A549 (cell line): ENCODE measurements at regions not wholly inside any gene's neighbourhood (a gene's known extent, or its start where the extent isn't known, plus 50 kb on each side); places are given as distances from the start of the nearest gene placed in this dataset.

Experiments used
- ATAC-seq, 2 experiments: fragments of 200-7000 bp in 1 of 2; fragments of >200 bp in 1 of 2; cut with Nextera tagmentation in 1 of 2; cut with Tn5 transposase in 1 of 2; 3 replicates each; pipeline versions ENCODE4 v1.8.0 to v1.9.1; 2018 to 2020; ENCODE audit warnings: mild to moderate bottlenecking in 1 of 2, moderate library complexity in 1 of 2
- CTCF ChIA-PET: fragments of 300-600 bp; sonication (Branson Sonifier 250); formaldehyde crosslinking; extraction: SDS; loops from one replicate; lab custom pipeline; 2021; ENCODE audit warnings: antibody characterized with exemption, inconsistent platforms; lab: Yijun Ruan, JAX
- POLR2A ChIA-PET: fragments of 350-600 bp; formaldehyde crosslinking; extraction: SDS; loops from one replicate; lab custom pipeline; 2021; ENCODE audit warnings: antibody characterized with exemption, inconsistent platforms; lab: Yijun Ruan, JAX
- DNase-seq, 2 experiments: peaks; one replicate each; pipeline versions ENCODE4 v3.0.0 to v3.0.0-alpha.2; 2011 to 2016; ENCODE audit warnings: low read depth in 1 of 2, low spot score in 1 of 2
- FAIRE-seq: peaks from 2 replicates; lab custom pipeline; 2011; peaks lifted over from hg19 to GRCh38; lab: Jason Lieb, UNC
- H3K27ac ChIP-seq, 2 experiments: fragments of >200 bp; sonication (Bioruptor Twin); formaldehyde crosslinking; 3 replicates each; pipeline ENCODE4 v1.5.1; 2016 to 2017
- H3K4me1 ChIP-seq: fragments of >200 bp; sonication (Bioruptor Twin); formaldehyde crosslinking; 3 replicates; pipeline ENCODE4 v1.6.1; 2016
- H3K4me2 ChIP-seq: fragments of >200 bp; sonication (Bioruptor Twin); formaldehyde crosslinking; 3 replicates; pipeline ENCODE4 v1.6.1; 2016
- H3K4me3 ChIP-seq: fragments of >200 bp; sonication (Bioruptor Twin); formaldehyde crosslinking; 3 replicates; pipeline ENCODE4 v1.5.1; 2016
- H3K9me3 ChIP-seq: fragments of >200 bp; sonication (Bioruptor Twin); formaldehyde crosslinking; 3 replicates; pipeline ENCODE4 v1.6.1; 2016
- ATOH8 ChIP-seq: fragments of 250-450 bp; sonication (Bioruptor Pico); IDR thresholded peaks from 2 replicates; pipeline ENCODE4 v1.5.0; 2020; ENCODE audit warnings: low read depth, mild to moderate bottlenecking, moderate library complexity
- BHLHE40 ChIP-seq: IDR thresholded peaks from 2 replicates; pipeline ENCODE4 v1.6.1; 2012; ENCODE audit warnings: low read depth, low read length, inconsistent platforms
- CBX2 ChIP-seq: fragments of 200-600 bp; sonication (generic); IDR thresholded peaks from 2 replicates; pipeline ENCODE4 v1.6.1; 2016; ENCODE audit warnings: low read depth, mild to moderate bottlenecking, borderline replicate concordance
- CEBPB ChIP-seq, 2 experiments: fragments of >200 bp in 1 of 2; sonication (Bioruptor Twin) in 1 of 2; formaldehyde crosslinking in 1 of 2; IDR thresholded peaks; 2 replicates each; pipeline ENCODE4 v1.6.1; 2012 to 2016
- CHD2 ChIP-seq: fragments of 150-350 bp; IDR thresholded peaks from 2 replicates; pipeline ENCODE4 v1.6.1; 2014; ENCODE audit warnings: low read length; ENCODE audit not compliant: partially characterized antibody
- CHD4 ChIP-seq: fragments of 200-600 bp; sonication (generic); IDR thresholded peaks from 2 replicates; pipeline ENCODE4 v1.6.1; 2016; ENCODE audit warnings: antibody characterized with exemption, mild to moderate bottlenecking, borderline replicate concordance
- EHF ChIP-seq: fragments of 250-450 bp; sonication (Bioruptor Pico); IDR thresholded peaks from 2 replicates; pipeline ENCODE4 v1.5.0; 2020; ENCODE audit warnings: mild to moderate bottlenecking
- EHMT2 ChIP-seq: fragments of 200-600 bp; sonication (generic); IDR thresholded peaks from 2 replicates; pipeline ENCODE4 v1.6.1; 2016; ENCODE audit warnings: antibody characterized with exemption, low read depth, mild to moderate bottlenecking, moderate library complexity
- GATA3 ChIP-seq: IDR thresholded peaks from 2 replicates; pipeline ENCODE4 v1.6.1; 2012; ENCODE audit warnings: borderline replicate concordance
- HDAC2 ChIP-seq: fragments of 200-600 bp; sonication (generic); IDR thresholded peaks from 2 replicates; pipeline ENCODE4 v1.6.1; 2016
- HOXA7 ChIP-seq: fragments of 250-450 bp; sonication (Bioruptor Pico); IDR thresholded peaks from 2 replicates; pipeline ENCODE4 v1.5.0; 2020; ENCODE audit warnings: mild to moderate bottlenecking, moderate library complexity
- HOXB13 ChIP-seq: fragments of 250-450 bp; sonication (Bioruptor Pico); IDR thresholded peaks from 2 replicates; pipeline ENCODE4 v1.5.0; 2020; ENCODE audit warnings: low read depth, mild to moderate bottlenecking, moderate library complexity
- JUN ChIP-seq, 2 experiments: fragments of >200 bp; sonication (Bioruptor Twin); formaldehyde crosslinking; IDR thresholded peaks; 2 replicates in 1 of 2; 3 replicates in 1 of 2; pipeline ENCODE4 v1.6.1; 2016 to 2017
- POLR2A ChIP-seq: IDR thresholded peaks from 2 replicates; pipeline ENCODE4 v1.6.1; 2012; ENCODE audit warnings: mild to moderate bottlenecking, low read length
- RFX5 ChIP-seq: fragments of 450-650 bp; IDR thresholded peaks from 2 replicates; pipeline ENCODE4 v1.7.1; 2014; ENCODE audit warnings: antibody characterized with exemption, mild to moderate bottlenecking, moderate library complexity
- TFCP2L1 ChIP-seq: fragments of 250-450 bp; sonication (Bioruptor Pico); IDR thresholded peaks from 2 replicates; pipeline ENCODE4 v1.5.0; 2021; ENCODE audit warnings: mild to moderate bottlenecking
- TP53 ChIP-seq: fragments of 250-450 bp; sonication (Bioruptor Pico); IDR thresholded peaks from 2 replicates; pipeline ENCODE4 v1.5.0; 2021; ENCODE audit warnings: mild to moderate bottlenecking, moderate library complexity
- ZC3H11A ChIP-seq: fragments of 450-650 bp; IDR thresholded peaks from 2 replicates; pipeline ENCODE4 v1.6.1; 2014; ENCODE audit warnings: antibody characterized with exemption, mild to moderate bottlenecking
- ZFP36 ChIP-seq: fragments of 450-650 bp; IDR thresholded peaks from 2 replicates; pipeline ENCODE4 v1.6.1; 2014; ENCODE audit warnings: borderline replicate concordance; ENCODE audit not compliant: partially characterized antibody
- WGBS: methylation state at CpG from one replicate; pipeline ENCODE4 v1.1.6; 2017; ENCODE audit errors: missing lambda C conversion rate; 5-methylcytosine and 5-hydroxymethylcytosine counted together
- TF ChIP-seq, protein P1 (sequence below): fragments of 250-450 bp; sonication (Bioruptor Pico); IDR thresholded peaks from 2 replicates; pipeline ENCODE4 v1.5.0; 2021; ENCODE audit warnings: mild to moderate bottlenecking, moderate library complexity, borderline replicate concordance
- TF ChIP-seq, protein P2 (sequence below): fragments of 200-600 bp; sonication (generic); IDR thresholded peaks from 2 replicates; pipeline ENCODE4 v1.6.1; 2016; ENCODE audit warnings: antibody characterized with exemption, mild to moderate bottlenecking, moderate library complexity

DNA sequence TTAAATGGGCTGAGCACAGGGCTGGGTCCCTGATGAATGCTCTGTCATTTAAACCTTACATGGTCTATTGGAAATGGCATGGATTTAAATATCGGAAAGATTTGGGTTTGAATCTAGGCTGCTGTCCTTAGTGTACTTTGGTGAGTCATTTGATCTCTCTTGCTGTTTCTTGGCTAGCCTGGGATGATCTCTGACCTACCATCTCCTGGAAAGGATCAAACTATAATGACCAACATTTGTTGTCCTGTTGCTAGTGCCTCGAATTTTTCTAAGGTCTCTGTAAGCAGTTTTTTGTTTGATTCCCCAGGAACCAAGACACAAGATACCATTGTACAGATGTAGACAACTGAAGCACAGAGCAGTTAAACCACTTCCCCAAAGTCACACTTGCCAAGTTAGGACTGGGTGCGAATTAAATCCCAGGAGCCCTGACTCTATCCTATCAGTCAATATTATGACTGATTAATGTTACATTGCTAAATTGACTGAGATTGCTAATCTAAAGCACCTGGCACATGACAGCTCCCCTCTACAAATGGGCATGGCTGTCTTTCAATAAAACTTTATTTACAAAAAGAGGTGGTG is 244.9 kb upstream of the MCTP2 start:
- Histone ChIP-seq H3K4me3 (no peak overlapping the region), H3K27ac (no peak overlapping the region), H3K4me1 (no peaks in the 10 kb centered on the region), H3K4me2 (no peak overlapping the region), H3K9me3 (0 out of 3 replicates have a peak, but pooled peaks cover 1% of the 10 kb centered on the region)
- ATAC-seq (no peak), DNase-seq (no peak), FAIRE-seq (no peak)
- 32% methylated on average over 3 of the region's 3 CpGs for WGBS
- TF ChIP-seq RFX5 (no peak), HOXA7 (CRISPR knock-in tag) (no peak), ZFP36 (no peak), ZC3H11A (no peak)
- ChIA-PET POLR2A (no interaction called here), CTCF (no interaction called here)

GRCh38 chr15:93985925-93986324 is 245.4 kb upstream of the MCTP2 start:
- Histone ChIP-seq H3K4me2 (no peak overlapping the region), H3K9me3 (no peaks in the 10 kb centered on the region), H3K4me3 (no peak overlapping the region), H3K27ac (no peak overlapping the region), H3K4me1 (no peaks in the 10 kb centered on the region)
- FAIRE-seq (no peak), ATAC-seq (no peak), DNase-seq (no peak)
- 9% methylated on average over 5 of the region's 5 CpGs for WGBS
- ChIA-PET POLR2A (no interaction called here), CTCF (no interaction called here)
- TF ChIP-seq BHLHE40 (no peak), CHD2 (no peak), CHD4 (no peak), TP53 (CRISPR knock-in tag) (no peak), CBX2 (no peak), CEBPB (IDR thresholded peaks at IDR 0.05) (no peak)

DNA sequence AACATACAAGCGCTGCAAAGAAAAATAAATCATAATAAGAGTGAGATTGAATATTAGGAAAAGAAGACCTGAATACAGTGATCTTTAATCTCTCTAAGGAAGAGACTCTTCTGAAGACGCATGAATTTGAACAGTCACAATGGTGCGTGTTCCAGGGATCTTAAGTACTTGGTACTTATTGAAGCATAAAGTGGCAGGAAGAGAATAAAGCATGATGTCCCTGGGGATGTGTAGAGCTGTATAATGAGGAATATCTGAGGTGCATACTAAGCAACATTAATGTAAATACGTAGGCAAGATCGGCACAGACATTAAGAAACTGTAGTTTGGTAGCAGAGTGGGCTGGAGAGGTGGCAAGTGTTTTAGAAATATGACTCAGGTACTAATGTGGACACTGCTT is 246.2 kb upstream of the MCTP2 start:
- ChIA-PET POLR2A (no interaction called here), CTCF (no interaction called here)
- Histone ChIP-seq H3K27ac (no peak overlapping the region), H3K4me3 (no peak overlapping the region), H3K4me1 (no peaks in the 10 kb centered on the region), H3K9me3 (no peaks in the 10 kb centered on the region), H3K4me2 (no peak overlapping the region)
- ATAC-seq (no peak), FAIRE-seq (no peak), DNase-seq (no peak)
- TF ChIP-seq JUN (IDR thresholded peaks at IDR 0.05) (no peak), ATOH8 (CRISPR knock-in tag) (no peak)
- WGBS, result 21% methylated on average over 5 of the region's 5 CpGs

DNA sequence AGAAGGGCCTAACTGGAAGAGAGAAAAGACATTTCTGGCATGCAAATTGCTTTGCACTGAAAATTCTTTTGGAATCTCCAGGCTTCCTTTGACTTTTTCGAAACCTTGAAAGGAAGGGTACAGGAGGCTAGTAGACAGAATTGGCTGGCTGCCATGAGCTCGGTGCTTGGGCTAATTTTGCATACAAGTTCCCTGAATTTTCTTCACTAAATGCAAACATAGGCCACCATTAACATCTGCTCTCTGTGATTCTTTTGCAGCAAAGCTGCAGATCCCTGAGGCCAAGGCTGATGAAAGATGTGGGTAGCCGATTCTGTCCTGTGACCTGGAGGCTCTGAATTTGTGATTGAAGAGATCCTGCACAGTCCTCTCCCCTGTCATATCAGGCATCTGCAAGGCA is 247.8 kb upstream of the MCTP2 start:
- TF ChIP-seq POLR2A, result no peak
- TF ChIP-seq, protein P1, sequence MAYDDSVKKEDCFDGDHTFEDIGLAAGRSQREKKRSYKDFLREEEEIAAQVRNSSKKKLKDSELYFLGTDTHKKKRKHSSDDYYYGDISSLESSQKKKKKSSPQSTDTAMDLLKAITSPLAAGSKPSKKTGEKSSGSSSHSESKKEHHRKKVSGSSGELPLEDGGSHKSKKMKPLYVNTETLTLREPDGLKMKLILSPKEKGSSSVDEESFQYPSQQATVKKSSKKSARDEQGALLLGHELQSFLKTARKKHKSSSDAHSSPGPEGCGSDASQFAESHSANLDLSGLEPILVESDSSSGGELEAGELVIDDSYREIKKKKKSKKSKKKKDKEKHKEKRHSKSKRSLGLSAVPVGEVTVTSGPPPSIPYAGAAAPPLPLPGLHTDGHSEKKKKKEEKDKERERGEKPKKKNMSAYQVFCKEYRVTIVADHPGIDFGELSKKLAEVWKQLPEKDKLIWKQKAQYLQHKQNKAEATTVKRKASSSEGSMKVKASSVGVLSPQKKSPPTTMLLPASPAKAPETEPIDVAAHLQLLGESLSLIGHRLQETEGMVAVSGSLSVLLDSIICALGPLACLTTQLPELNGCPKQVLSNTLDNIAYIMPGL, result no peak
- no peak for TF ChIP-seq EHF (CRISPR knock-in tag)
- no peak for TF ChIP-seq ZFP36
- no peak for TF ChIP-seq TFCP2L1 (CRISPR knock-in tag)
- TF ChIP-seq CEBPB (IDR thresholded peaks at IDR 0.05), result no peak
- TF ChIP-seq, protein P2, sequence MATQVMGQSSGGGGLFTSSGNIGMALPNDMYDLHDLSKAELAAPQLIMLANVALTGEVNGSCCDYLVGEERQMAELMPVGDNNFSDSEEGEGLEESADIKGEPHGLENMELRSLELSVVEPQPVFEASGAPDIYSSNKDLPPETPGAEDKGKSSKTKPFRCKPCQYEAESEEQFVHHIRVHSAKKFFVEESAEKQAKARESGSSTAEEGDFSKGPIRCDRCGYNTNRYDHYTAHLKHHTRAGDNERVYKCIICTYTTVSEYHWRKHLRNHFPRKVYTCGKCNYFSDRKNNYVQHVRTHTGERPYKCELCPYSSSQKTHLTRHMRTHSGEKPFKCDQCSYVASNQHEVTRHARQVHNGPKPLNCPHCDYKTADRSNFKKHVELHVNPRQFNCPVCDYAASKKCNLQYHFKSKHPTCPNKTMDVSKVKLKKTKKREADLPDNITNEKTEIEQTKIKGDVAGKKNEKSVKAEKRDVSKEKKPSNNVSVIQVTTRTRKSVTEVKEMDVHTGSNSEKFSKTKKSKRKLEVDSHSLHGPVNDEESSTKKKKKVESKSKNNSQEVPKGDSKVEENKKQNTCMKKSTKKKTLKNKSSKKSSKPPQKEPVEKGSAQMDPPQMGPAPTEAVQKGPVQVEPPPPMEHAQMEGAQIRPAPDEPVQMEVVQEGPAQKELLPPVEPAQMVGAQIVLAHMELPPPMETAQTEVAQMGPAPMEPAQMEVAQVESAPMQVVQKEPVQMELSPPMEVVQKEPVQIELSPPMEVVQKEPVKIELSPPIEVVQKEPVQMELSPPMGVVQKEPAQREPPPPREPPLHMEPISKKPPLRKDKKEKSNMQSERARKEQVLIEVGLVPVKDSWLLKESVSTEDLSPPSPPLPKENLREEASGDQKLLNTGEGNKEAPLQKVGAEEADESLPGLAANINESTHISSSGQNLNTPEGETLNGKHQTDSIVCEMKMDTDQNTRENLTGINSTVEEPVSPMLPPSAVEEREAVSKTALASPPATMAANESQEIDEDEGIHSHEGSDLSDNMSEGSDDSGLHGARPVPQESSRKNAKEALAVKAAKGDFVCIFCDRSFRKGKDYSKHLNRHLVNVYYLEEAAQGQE, result no peak
- TF ChIP-seq HOXB13, result no peak
- TF ChIP-seq EHMT2, result no peak
- TF ChIP-seq HDAC2, result no peak
- TF ChIP-seq HOXA7 (CRISPR knock-in tag), result no peak
- TF ChIP-seq GATA3, result no peak
- TF ChIP-seq, all 56 proteins: peak for 0
- ChIA-PET CTCF (interaction anchor here (0.7 kb wide), 1 partner anchor 8 kb away, joined by 3 read pairs; no protein-coding TSS in a partner anchor), POLR2A (no interaction called here)
- FAIRE-seq, result no peak
- Histone ChIP-seq H3K27ac (no peak overlapping the region), H3K9me3 (no peaks in the 10 kb centered on the region), H3K4me3 (no peak overlapping the region), H3K4me2 (no peak overlapping the region), H3K4me1 (no peaks in the 10 kb centered on the region)
- no peak for DNase-seq
- no peak for ATAC-seq
- 2% methylated on average over 3 of the region's 3 CpGs for whole genome bisulfite sequencing
